ENCODE measurements at regions not wholly inside any gene's neighbourhood (a gene's known extent, or its start where the extent isn't known, plus 50 kb on each side); places are given as distances from the start of the nearest gene placed in this dataset.

DNA sequence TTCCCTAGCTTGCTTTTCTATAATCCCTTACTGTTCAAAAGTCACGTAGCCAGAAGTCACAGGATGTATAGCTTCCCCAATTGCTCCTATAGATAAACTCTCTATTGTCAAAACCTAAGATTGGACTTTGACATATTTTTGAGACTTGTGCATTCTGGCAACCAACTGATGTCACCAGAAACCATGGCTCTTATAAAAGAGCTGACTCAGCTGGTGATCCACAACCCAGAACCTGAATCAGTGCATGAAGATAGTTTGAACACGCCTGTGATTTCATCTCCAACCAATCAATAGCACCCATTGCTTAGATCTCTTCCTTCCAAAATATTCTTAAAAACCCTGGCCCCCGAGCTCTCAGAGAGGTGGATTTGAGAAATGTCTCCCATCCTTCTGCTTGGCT lies 639.9 kb upstream of the PIK3C3 start:
- no peak for DNase-seq (ENCODE audit: low read depth in 4 of 4, low spot score in 3 of 4)

DNA sequence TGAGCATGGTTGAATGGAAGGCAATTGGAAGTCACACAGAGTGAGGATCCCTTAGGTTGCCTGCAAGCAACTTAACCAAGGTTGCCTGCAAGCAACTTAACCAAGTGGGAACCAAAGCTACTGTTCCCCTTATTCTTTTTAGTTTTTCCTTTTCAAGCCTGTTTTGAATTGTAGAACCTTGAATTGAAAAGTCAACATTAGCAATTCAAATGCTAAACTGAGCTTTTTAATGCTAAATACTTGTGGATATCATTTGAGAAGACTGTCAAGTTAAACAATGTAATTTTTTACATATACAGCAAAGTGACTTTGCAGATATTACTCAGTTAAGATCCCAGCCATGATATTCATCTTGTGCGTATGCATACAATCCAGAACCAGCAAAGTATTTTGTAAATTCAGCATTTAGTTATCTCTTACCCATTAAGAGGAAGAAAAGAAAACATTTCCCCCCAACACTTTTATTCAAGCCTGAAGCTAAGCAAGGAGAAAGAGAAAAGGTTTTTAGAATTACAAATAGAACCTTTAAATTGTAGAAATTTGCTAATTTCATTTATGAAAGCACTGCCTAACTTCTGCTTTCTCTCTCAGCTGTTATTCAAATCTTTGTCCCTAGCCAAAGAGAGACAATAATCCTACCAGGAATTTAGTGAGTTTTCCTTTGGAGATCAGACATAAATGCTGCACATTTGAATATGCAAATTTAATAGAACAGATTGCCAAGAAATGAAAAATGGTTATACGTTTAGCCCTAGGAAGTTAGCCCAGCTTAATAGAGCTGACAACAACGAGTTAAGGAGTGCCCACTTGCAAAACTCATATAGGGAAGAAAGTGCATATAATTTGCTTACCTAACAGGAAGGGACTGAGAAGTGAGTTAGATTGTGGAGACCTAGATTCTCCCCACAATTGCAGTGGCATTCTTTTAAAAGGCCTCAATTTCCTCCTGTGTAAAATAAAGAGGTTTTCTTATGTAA lies 643.2 kb upstream of the PIK3C3 start:
- no peak for DNase-seq (ENCODE audit: low read depth in 4 of 4, low spot score in 3 of 4)

DNA sequence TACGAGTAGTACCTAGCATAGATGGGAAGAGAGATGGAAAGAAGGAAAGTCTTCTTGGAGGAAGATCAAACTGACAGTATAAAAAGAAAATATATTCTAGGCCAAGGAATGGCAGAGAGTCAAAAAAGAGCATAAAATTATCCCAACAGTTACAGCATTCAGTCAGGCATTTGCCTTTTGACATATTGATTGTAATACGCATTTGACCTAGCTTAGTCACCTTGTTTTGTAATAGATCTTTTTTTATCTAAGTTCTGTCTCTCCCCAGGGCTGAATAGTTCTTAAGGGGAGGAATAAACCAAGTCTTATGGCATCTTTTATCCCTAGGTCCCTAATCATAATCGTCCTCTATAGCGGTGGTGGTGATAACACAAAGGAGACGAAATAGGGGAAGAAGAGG lies 657.3 kb upstream of the PIK3C3 start:
- DNase-seq (ENCODE audit: low read depth in 4 of 4, low spot score in 3 of 4): no peak

DNA sequence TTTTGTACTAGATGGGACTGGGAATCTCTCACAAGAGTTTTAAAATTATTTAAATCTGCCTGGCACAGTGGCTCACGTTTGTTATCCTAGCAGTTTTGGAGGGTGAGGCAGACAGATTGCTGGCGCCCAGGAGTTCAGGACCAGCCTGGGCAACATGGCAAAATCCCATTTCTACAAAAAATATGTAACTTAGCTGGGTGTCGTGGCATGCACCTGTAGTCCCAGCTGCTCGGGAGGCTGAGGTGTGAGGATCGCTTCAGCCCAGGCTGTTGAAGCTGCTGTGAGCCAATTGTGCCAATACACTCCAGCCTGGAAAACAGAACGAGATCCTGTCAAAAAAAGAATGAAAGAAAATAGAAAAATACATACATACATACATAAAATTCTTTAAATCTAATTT lies 685.7 kb upstream of the PIK3C3 start:
- DNase-seq (ENCODE audit: low read depth in 4 of 4, low spot score in 3 of 4): no peak

DNA sequence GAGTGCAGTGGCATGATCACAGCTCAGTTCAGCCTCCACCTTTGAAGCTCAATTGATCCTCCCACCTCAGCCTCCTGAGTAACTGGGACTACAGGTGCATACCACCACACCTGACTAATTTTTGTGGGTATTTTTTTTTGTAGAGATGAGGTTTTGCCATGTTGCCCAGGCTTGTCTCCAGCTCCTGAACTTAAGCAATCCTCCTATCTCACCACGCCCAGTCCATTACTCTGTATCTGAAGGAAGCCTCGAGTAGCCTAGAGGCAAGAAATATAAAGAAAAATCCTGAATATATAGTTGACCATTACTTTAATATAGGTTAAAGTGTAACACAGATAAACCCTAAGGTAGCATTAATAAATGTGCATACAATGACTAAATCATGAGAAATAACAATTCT lies 686.8 kb upstream of the PIK3C3 start:
- DNase-seq (ENCODE audit: low read depth in 4 of 4, low spot score in 3 of 4): no peak

DNA sequence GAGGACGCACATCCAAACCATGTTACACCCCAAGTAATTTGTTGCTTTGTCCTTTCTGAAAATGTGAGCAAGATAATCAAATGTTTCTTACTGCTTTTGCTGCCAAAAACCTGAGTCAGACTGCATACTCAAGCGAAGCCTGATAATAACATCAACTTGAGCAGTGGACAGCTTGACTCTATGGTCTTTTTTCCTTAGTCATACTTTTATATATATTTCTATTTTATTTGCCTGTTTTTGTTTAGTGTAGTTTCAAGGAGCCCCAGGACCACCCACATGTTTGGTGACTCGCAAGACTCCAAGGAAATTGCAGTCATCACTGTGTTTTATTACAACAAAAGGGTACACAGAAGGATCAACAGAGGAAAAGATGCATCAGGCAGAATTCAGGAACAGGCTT lies 688.4 kb upstream of the PIK3C3 start:
- no peak for DNase-seq (ENCODE audit: low read depth in 4 of 4, low spot score in 3 of 4)

DNA sequence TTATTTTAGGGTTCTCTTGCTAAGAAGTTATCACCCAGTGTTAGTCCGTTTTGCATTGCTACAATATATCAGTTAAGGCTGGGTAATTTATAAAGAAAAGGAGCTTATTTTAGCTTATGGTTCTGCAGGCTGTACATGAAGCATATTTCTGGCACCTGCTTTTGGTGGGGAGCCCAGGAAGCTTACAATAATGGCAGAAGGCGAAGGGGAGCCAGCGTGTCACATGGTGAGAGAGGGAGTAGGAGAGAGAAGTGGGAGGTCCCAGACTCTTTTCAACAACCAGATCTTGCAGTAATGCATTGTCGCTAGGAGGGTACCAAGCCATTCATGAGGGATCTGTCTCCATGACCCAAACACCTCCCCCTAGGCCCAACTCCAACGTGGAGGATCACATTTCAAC lies 688.8 kb upstream of the PIK3C3 start:
- DNase-seq (ENCODE audit: low read depth in 4 of 4, low spot score in 3 of 4): no peak

DNA sequence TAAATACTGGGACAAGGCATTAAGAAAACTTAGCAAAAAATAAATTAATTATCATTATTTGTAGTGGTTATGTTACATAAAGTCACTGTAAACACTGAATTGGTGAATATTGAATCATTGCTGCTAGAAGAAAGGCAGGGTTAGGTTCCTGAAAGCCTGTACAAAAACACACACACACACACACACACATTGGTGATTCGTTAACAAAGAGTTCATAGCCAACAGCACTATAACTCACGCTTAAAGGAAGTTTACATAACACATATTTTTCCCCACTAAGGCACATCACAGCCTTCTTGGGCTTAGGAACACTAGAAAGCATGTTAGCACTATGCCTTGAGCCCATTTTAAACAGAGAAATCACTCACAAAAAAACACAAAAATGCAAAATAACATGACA lies 690.0 kb upstream of the PIK3C3 start:
- DNase-seq (ENCODE audit: low read depth in 4 of 4, low spot score in 3 of 4): peak in 1 of 4 donors; percentile 10

DNA sequence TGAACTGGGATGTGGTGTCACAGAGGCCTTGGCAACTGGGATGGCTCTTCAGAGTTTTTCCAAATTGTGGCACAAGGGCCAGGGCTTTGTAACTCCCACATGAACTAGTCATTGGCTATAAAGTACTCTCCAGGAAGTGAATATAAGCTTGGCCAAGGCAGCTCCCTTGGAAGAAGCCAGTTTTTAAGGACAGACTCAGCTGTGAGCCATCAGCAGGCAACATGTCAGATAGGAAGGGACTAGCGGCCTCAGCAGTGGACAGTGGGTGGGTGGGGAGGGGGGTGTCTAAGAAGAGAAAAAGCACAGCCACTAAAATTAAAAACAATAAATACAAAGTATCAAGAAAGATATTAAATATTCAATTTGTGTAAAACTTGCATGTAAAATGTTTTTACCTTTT lies 691.1 kb upstream of the PIK3C3 start:
- DNase-seq (ENCODE audit: low read depth in 4 of 4, low spot score in 3 of 4): no peak

DNA sequence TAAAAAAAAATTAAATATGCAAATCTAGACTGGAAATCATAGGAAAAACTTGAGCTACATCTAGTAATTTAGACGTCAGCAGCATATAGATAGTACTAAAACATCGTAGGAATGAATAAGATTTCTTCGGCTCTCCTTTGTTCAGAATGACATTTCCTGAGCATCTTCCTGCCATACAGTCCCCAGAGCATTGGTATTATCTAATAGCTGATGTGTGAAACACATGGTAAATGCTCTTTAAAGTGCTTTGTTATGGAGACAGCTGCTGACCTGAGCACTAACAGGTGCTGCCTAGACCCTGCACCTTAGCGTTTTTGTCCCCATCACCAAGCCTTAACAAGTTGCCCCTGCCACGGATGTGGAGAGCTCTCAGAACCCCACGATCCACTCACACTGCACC lies 692.3 kb upstream of the PIK3C3 start:
- no peak for DNase-seq (ENCODE audit: low read depth in 4 of 4, low spot score in 3 of 4)

DNA sequence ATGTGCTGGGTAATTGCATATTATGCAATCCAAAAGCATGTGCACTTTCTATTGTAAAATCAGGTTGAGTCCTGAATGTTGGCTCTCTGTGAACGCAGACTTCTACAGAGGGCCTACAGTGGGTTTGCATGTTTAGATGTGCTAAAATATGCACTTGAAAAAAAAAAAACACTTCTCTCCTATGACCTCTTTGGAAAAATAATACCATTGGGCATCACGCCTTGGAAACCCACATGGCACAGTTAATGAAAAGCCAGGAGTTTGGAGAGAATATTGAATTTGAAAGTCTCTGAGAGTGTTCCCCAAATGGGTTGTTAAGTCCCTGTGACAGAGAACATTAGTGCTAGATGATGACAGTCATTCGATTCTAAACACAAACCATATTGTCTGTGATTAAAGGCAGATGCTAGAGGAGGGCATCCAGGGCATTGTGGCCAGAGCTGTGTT lies 710.4 kb upstream of the PIK3C3 start:
- no peak for DNase-seq (ENCODE audit: low read depth in 4 of 4, low spot score in 3 of 4)

DNA sequence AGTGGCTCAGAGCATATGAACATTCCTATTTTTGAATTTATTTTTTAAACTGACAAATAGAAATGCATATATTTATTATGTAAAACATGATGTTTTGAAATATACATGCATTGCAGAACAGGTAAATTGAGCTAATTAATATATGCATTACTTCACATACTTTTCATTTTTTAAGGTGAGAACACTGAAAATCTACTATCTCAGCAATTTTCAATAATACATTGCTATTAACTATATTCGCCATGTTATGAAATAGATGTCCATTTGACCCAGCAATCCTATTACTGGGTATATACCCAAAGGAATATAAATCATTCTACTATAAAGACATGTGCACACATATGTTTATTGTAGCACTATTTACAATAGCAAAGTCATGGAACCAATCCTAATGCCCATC lies 717.7 kb upstream of the PIK3C3 start:
- no peak for DNase-seq (ENCODE audit: low read depth in 4 of 4, low spot score in 3 of 4)

DNA sequence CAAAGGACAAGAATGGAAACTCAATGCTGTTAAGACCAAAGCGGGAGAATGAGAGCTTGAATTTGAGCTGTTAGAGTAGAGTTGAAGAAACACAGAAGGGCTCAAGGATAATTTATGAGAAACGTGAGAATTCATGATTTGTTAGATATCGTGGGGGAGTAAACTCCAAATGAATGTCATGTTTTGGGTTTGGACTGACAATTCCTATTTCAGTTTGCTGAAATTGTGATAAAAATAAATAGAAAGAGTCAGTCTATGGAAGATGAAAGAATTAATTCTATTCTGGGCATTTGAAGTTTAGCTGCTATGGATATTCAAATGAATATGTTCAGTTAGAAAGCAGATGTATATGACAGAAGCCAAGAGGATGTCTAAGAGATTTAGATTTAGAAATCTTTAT lies 723.4 kb upstream of the PIK3C3 start:
- DNase-seq (ENCODE audit: low read depth in 4 of 4, low spot score in 3 of 4): no peak

DNA sequence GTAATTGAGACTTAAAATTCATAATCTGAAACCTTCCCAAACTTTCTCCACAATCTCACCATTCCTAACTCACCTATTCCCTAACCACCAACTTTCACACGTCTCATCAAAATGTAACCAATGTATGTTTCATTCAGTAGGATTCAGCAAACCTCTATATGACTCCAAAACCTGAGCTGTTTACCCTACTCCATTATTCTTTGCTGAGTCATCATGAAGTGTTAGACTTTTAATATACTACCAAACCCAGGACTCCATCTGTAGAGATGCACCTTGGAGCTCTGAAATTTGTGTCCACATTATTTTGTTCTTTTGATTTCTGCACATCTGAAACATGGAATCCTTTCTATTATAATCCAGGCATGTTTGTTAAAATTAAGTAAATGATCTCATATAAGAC lies 727.0 kb upstream of the PIK3C3 start:
- no peak for DNase-seq (ENCODE audit: low read depth in 4 of 4, low spot score in 3 of 4)

DNA sequence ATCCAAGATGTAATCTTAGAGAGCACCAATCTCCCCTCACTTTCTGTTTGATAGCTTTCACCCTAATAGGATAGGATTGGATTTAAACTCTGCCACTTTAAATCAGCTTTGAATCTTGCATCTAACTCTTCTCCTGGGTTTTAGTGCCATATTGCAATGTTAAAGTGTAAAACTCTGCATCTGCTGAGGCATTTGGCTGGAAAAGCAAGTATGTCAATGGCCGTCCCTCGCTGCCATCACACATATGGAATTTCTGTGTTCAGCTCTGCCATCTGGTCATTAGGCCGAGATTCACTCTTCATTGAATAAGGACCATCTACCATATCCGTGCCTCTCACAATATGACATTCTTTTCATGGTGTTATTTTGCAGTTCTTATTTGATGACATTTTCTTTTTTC lies 728.1 kb upstream of the PIK3C3 start:
- DNase-seq (ENCODE audit: low read depth in 4 of 4, low spot score in 3 of 4): no peak

DNA sequence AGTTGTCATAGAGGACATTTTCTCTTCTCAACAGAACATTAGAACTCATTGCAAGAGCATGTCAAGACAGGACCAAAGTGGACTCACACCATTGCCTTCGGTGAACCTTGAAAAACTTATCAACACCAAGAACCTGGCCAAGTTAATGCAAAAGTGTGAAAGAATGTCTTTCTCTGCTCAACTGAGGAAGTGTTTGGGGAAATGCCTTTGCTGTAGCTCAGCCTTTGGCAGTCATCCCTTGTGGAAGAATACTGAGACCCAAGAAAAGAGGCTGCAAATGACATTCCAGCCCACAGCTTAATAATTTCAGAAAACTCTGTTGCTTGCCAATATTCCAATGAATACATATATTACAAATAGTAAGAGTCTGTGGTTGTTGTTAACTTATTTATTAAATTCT lies 728.8 kb upstream of the PIK3C3 start:
- DNase-seq (ENCODE audit: low read depth in 4 of 4, low spot score in 3 of 4): no peak

DNA sequence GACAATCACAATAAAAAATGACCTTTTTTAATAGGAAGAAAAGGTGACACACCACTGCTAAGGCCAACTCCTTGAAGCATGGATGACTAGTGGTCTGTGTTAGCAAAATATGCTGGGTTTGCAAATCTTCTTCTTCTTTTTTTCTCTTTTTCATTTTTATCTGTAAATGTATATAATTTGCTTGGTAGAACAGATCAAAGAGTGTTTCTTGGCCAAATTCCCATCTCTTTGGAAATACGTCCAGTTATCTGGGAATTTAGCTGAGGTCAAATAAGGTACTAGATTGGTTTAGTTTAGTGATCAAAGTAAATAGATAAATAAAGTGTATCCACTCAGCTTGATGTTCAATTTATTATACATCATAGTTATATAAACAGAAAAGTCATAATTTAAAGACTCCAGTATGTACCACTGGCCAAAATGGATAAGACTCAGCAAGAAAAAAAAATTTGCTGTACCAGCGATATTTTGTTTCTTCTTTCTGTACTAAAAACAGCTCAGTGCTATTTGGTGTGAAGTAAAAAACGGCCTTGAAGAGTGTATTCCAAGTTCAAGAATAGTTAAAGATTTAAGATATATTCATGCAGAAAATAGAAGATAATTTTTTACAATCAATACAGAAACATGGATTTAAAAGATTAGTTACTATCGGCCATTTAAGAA lies 738.6 kb upstream of the PIK3C3 start:
- DNase-seq (ENCODE audit: low read depth in 4 of 4, low spot score in 3 of 4): no peak

DNA sequence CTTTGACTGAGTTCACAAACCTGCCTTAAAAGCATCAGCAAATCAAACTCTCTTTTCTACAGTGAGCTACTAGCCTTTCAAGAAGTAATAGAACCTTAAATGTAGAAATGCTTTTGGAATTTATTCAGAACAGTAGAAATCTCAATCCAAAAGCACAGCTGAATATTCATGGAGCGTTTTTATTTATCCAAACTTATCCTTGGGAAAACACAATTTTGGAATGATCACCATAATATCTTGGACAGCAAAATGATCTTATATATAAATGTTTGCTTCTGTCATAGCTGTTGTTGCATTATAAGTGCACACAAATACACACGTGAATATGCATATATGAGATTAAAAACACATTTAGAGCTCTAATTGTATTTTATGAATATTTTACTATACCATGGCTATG lies 747.3 kb upstream of the PIK3C3 start:
- DNase-seq (ENCODE audit: low read depth in 4 of 4, low spot score in 3 of 4): no peak

DNA sequence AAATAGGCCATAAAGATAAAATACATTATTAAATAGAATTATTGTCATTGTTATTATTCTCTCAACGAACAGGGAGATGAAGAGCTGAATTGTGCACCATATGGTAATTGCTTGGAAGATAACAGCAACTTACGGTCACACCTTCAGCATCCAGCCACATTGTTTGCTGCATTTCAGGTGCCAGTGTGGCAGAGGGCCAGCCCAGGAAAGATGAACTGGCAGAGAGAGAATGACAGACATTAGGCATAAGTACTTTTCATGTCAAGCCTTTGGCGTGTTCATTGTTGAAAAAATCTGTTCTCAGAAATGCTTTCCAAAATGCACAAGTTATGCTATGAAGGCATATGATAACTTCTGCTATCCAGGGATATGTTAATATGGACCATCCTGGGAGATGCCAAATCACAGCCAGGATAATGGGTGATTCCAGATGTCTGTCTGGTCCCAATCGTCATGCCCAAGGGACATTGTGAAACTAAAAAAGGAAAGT lies 748.6 kb upstream of the PIK3C3 start:
- DNase-seq (ENCODE audit: low read depth in 4 of 4, low spot score in 3 of 4): no peak

DNA sequence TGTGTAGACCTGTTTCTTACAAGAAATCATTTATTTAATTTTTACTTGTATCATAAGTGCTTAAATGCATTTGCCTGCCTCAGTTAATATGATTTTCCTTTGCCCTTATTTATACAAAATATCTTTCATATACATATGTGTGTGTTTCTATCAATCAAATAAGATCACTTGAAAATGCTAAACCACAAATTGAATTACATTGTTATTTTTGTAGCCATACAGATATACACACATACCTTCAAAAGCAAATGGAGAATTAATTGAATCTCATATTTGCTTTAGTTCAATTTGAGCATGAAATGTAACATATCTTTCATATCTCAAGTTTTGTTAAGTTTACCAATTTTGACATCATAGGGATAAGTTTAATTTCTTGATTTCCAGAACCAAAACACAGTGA lies 755.8 kb upstream of the PIK3C3 start:
- no peak for DNase-seq (ENCODE audit: low read depth in 4 of 4, low spot score in 3 of 4)

DNA sequence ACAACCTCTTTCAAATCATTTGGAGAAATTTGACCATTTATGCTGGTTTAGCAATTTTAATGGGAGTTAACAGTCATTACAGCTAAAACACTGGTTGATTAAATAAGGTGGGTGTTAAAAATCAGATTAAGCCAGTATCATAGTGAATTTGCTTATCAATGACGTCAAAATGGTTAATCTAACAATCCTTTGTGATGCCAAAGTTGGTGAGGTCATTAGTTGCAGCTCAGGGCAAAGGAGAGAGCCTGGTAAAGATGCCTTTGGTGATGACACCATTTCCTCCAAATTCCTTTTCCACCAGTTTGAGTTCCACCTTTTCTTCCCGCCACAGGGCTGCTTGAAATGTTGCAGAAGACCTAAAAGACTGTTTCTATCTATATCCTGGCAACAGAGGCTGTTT lies 757.1 kb upstream of the PIK3C3 start:
- no peak for DNase-seq (ENCODE audit: low read depth in 4 of 4, low spot score in 3 of 4)

DNA sequence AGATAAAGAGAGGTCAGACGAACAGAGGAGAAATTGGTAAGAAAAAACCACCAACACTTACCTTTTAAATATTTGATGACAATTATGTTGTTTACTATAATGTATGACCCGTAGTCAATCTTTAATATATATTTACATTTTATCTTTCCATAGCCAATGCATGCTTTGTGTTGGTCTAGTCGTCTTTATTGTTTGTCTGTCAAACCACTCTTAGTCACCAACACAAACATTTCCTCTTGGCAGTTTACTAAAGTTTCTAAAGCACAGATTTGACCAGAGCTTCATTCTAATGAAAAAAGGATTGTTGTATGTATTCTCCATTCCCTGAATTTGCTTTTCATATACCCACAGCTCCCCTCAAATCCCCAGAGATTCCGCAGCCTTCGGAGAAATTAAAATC lies 784.7 kb upstream of the PIK3C3 start:
- DNase-seq (ENCODE audit: low read depth in 4 of 4, low spot score in 3 of 4): no peak

Measured in right renal pelvis (tissue), 4 donors.